Skeletal muscle satellite cell (primary cell): ENCODE measurements at regions not wholly inside any gene's neighbourhood (a gene's known extent, or its start where the extent isn't known, plus 50 kb on each side); places are given as distances from the start of the nearest gene placed in this dataset.

Experiments
- H3K27me3 ChIP-seq: 2 replicates; pipeline ENCODE4 v1.7.0; 2013; ENCODE audit warnings: low read length; ENCODE audit not compliant: control insufficient read depth, insufficient read depth
- H3K36me3 ChIP-seq: 2 replicates; pipeline ENCODE4 v1.7.0; 2013; ENCODE audit warnings: mild to moderate bottlenecking, control low read depth, low read length; ENCODE audit not compliant: insufficient read depth
- H3K4me1 ChIP-seq: 2 replicates; pipeline ENCODE4 v1.7.0; 2013; ENCODE audit warnings: low read length; ENCODE audit not compliant: control insufficient read depth, insufficient read depth
- H3K4me2 ChIP-seq: 2 replicates; pipeline ENCODE4 v1.7.0; 2013; ENCODE audit warnings: mild to moderate bottlenecking, low read length
- H3K4me3 ChIP-seq: 2 replicates; pipeline ENCODE4 v1.7.0; 2013; ENCODE audit warnings: low read length
- H3K9ac ChIP-seq: 2 replicates; pipeline ENCODE4 v1.7.0; 2013; ENCODE audit warnings: mild to moderate bottlenecking, low read depth, low read length, moderate library complexity
- H3K9me3 ChIP-seq: replicated peaks from 2 replicates; pipeline ENCODE4 v1.7.0; 2013; ENCODE audit warnings: mild to moderate bottlenecking, control low read depth, low read length

DNA sequence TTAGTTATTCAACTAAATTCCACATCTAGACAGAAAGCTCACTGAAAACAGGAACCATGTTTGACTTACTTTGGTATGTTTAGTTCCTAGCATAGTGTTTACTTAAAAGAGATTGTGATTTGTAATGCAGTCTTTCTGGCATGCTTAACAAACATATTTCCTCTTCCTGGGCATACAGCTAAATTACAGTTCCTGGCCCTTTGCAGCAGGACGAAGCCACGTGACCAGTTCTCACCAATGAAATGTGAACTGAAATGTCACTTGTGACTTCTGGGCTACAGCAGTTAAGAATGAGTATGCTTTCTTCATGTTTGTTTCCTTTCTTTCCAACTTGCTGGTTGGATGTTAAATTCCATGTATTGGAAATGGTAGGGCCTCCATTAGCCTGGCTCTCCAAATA lies 330.5 kb downstream of the FIGN start:
- H3K4me2 ChIP-seq: no peak overlapping the region
- H3K4me1 ChIP-seq: no peaks in the 10 kb centered on the region
- no peaks in the 10 kb centered on the region for H3K36me3 ChIP-seq
- no peaks in the 10 kb centered on the region for H3K9me3 ChIP-seq
- H3K27me3 ChIP-seq: no peaks in the 10 kb centered on the region
- no peak overlapping the region for H3K4me3 ChIP-seq
- H3K9ac ChIP-seq: no peak overlapping the region

DNA sequence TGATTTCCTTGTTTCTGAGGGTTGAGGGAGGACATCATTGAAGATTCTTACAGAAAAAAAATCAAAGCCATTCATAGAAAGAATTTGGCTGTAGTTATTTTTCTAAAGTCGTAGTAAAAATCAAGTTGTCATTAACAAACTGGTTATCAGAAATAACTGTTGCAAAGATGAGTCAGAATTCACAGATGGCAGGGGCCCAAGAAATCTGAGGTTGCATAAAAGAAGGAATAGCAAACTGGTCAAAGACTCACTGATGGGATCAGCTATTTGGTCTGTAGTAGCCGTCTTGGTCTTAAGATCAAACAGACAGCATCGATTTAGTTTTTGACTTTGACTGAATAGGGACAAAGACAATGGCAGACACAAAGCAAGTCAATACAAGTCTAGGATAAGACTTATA lies 334.3 kb downstream of the FIGN start:
- no peaks in the 10 kb centered on the region for H3K27me3 ChIP-seq

DNA sequence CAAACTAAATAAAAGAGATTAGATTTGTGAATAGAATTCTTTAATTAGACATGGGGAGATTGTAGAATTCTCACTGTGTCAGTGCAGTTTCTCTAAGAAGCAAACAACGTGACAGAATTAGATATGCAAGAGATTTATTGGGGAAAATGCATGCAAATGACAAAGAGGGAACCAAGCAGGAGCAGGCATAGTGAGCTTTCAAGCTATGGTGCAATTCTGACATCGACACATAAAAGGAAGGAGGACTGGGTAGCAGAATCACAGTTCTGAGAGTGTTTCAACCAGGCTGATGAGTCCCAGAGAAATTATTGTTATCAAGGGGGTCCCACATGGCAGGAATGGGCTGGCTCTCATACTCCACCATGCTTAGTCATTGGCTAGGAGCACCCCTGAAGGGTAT lies 338.4 kb downstream of the FIGN start:
- no peaks in the 10 kb centered on the region for H3K36me3 ChIP-seq
- H3K4me1 ChIP-seq: no peaks in the 10 kb centered on the region
- H3K27me3 ChIP-seq: no peaks in the 10 kb centered on the region
- no peaks in the 10 kb centered on the region for H3K9me3 ChIP-seq
- H3K4me3 ChIP-seq: no peak overlapping the region
- H3K4me2 ChIP-seq: no peak overlapping the region
- no peak overlapping the region for H3K9ac ChIP-seq

More for the DNA sequence above, 334.3 kb downstream of the FIGN start:
- no peak overlapping the region for H3K4me3 ChIP-seq
- H3K9ac ChIP-seq: no peak overlapping the region
- H3K4me2 ChIP-seq: no peak overlapping the region
- H3K4me1 ChIP-seq: no peaks in the 10 kb centered on the region
- H3K9me3 ChIP-seq: no peaks in the 10 kb centered on the region
- H3K36me3 ChIP-seq: no peaks in the 10 kb centered on the region

DNA sequence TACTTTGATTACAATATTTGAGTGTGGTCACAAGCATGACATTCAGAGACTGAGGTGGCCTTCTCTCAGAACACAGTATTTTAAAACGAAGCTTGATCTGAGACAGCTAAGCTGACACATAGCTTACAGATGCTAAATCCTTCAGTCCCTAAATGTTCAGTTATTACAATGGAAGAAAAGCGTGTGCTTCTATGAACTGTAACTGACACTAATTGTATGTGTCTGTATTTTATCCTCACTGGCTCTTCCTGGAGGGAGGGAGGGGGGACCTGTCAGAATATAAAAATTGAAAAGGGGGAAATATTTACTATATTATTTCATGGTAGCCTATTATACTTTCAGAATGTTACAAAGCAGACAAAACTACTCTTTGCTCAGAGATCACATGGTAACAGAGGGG lies 340.2 kb downstream of the FIGN start:
- Histone ChIP-seq H3K9ac (no peak overlapping the region), H3K27me3 (no peaks in the 10 kb centered on the region), H3K9me3 (no peaks in the 10 kb centered on the region), H3K4me1 (no peaks in the 10 kb centered on the region), H3K4me2 (no peak overlapping the region), H3K36me3 (no peaks in the 10 kb centered on the region), H3K4me3 (no peak overlapping the region)

DNA sequence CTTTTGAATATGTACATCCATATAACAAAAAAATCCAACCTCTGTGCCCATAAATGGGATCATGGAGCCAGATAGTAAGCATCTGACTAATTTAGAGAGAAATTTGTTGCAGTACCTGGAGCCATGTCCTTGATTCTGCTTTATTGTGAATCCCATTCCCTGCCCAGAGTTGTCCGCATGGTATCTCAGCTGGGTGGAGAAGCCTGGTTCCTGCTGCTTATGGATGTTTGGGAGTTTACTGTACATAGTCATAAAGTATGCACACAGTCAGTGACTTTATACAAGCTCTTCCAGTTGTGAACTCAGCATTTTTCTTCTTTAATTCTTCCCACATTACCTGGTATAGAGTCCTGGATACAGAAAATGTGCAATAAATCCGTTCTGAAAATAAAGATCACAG lies 346.0 kb downstream of the FIGN start:
- H3K36me3 ChIP-seq: no peaks in the 10 kb centered on the region
- H3K4me2 ChIP-seq: no peak overlapping the region
- H3K27me3 ChIP-seq: no peaks in the 10 kb centered on the region
- H3K9ac ChIP-seq: no peak overlapping the region
- H3K4me3 ChIP-seq: no peak overlapping the region
- no peaks in the 10 kb centered on the region for H3K9me3 ChIP-seq
- no peaks in the 10 kb centered on the region for H3K4me1 ChIP-seq

DNA sequence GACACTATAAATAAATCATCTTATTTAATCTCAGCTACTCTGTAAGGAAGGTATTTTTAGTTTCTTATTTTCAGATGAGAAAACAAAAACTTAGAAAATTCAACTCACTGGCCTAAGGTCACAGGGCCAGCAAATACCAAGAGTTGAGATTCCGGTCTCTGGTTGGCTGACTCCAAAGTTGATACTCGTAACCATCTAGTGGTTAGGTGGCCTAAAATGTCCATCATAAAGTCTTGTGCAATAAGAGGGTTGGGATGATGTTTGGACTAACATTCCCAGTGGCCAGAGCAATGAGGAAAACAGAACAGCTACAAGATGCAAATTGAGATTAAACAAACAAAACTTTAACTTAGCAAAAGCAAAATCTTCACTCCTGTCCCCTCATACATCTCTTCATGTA lies 360.3 kb downstream of the FIGN start:
- Histone ChIP-seq H3K4me2 (no peak overlapping the region), H3K9me3 (no peaks in the 10 kb centered on the region), H3K9ac (no peak overlapping the region), H3K27me3 (no peaks in the 10 kb centered on the region), H3K4me1 (no peaks in the 10 kb centered on the region), H3K36me3 (no peaks in the 10 kb centered on the region), H3K4me3 (no peak overlapping the region)

DNA sequence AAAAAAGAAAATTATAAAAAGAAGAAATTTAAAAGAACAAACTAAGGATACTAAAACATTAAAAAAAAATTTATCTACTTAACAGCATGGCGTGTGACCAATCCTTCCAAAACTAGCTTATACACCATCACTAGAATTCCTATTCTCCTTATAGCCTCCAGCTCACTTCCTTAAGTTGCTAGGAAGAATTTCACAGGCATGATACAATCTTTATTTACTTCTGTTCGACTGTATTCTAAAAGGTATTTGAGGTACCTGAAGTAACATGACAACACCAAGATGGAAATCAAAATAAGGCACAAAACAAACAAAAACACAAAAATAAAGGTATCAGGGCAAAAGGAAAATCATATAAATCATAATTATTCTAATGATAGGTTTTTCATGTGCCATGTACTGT lies 360.7 kb downstream of the FIGN start:
- Histone ChIP-seq H3K4me3 (no peak overlapping the region), H3K9me3 (no peaks in the 10 kb centered on the region), H3K9ac (no peak overlapping the region), H3K27me3 (no peaks in the 10 kb centered on the region), H3K36me3 (no peaks in the 10 kb centered on the region), H3K4me1 (no peaks in the 10 kb centered on the region), H3K4me2 (no peak overlapping the region)

DNA sequence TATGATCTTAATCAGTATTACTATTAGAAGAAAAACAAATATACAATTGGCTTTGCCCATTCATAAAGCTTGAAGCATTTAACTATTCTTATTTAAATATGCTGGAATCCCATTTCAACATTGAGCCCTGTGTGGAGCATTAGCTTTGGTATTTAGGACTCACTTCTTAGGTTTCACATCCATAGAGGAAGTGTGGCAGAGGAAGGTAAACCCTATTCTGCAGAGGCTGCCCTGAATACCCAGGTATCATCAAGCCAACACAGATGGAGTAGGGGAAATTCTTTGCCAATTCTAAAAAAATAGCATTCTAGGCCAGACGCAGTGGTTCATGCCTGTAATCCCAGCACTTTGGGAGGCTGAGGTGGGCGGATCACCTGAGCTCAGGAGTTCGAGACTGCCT lies 361.5 kb downstream of the FIGN start:
- Histone ChIP-seq H3K9me3 (no peaks in the 10 kb centered on the region), H3K27me3 (no peaks in the 10 kb centered on the region), H3K4me1 (no peaks in the 10 kb centered on the region), H3K9ac (no peak overlapping the region), H3K4me3 (no peak overlapping the region), H3K36me3 (no peaks in the 10 kb centered on the region), H3K4me2 (no peak overlapping the region)

DNA sequence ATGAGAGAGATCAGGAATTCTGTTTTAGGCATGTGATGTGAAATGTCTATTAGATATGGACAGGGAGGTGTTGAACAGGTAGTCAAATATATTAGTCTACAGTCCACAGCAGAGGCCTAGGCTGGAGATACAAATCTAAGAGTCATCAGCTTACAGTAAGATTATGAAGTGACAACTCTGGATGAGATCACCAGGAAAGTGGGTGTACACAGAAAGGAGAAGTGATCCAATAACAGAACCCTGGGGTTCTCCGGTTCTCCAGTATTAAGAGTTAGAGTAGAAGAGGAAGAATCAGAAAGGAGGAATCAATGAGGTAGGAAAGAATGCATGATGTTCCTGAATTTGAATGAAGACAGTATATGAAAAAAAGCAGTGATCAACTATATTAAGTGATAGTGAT lies 362.3 kb downstream of the FIGN start:
- H3K4me1 ChIP-seq: no peaks in the 10 kb centered on the region
- no peaks in the 10 kb centered on the region for H3K36me3 ChIP-seq
- no peak overlapping the region for H3K9ac ChIP-seq
- H3K4me2 ChIP-seq: no peak overlapping the region
- H3K27me3 ChIP-seq: no peaks in the 10 kb centered on the region
- no peak overlapping the region for H3K4me3 ChIP-seq
- H3K9me3 ChIP-seq: no peaks in the 10 kb centered on the region

DNA sequence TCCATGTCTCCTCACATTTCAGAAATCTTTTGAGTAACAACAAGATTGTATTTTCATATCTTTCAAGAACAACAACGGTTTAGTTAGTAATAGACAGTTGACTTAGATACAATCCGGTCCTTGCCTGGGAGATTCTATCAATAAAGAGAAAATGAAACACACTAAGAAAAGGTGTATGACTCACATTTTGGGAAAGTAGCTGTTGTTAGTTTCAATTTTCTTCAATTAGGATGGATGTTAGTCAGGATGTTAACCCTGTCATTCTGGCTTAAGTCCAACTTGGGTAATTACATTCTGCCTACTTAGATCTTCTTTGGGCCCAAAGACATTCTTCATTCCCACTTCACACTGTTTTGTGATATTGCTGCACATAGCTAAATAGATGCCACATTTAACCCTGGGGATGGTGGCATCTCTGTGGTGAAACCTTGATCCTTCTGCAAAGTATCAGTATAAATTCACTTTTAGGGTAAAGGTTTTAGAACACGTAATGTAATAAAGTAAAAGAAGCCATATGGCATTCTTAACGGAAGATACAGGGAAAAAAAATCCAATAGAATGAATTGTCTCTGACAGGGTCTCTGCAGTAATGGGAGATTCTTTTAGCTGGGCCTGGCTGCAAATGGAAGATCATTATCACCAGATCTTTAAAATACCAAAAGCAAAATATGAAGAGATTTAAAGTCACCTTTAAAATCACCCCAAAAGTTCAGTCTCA lies 365.5 kb downstream of the FIGN start:
- Histone ChIP-seq H3K4me2 (no peak overlapping the region), H3K4me1 (no peaks in the 10 kb centered on the region), H3K9ac (no peak overlapping the region), H3K27me3 (no peaks in the 10 kb centered on the region), H3K36me3 (no peaks in the 10 kb centered on the region), H3K4me3 (no peak overlapping the region), H3K9me3 (no peaks in the 10 kb centered on the region)

DNA sequence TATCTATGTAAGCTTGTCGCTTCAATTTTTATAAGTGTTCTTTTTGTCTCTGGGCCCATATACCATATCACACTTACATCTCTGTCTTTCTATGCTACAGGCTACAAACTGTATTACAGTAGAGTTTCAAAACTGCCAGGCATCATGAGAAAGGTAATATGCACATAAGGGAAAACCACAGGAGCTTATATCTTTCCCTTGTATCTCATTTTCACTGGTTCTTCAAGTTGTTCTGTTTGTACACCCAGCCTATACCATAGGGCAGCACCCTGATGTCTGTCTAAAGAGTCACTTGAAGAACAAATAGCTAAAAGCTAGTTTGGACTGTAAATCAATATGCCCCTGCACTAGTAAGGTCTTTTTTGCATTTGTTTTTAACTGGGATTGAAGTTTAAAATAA lies 366.7 kb downstream of the FIGN start:
- Histone ChIP-seq H3K9me3 (no peaks in the 10 kb centered on the region), H3K4me2 (no peak overlapping the region), H3K36me3 (no peaks in the 10 kb centered on the region), H3K4me1 (no peaks in the 10 kb centered on the region), H3K27me3 (no peaks in the 10 kb centered on the region), H3K9ac (no peak overlapping the region), H3K4me3 (no peak overlapping the region)

DNA sequence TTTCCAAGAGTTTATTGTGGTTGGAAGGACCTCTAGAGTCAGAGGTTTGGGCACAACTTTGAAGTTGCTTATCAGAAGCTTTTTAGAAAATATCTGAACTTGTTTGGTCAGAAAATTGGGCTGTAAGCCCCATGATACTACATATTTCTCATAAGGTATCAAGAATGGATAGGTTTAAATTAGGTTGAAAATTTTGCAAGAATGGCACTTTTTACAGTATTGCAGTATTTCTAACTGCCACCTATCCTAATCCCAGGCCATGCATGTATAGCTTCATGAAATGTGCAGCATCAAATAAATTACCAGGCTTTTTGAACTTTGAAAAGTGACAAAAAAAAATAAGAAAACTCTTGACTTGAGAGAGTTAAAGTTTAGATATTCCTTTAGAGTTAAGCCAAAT lies 367.2 kb downstream of the FIGN start:
- no peak overlapping the region for H3K9ac ChIP-seq

More for the DNA sequence above, 367.2 kb downstream of the FIGN start:
- H3K4me2 ChIP-seq: no peak overlapping the region
- no peaks in the 10 kb centered on the region for H3K27me3 ChIP-seq
- no peak overlapping the region for H3K4me3 ChIP-seq
- H3K4me1 ChIP-seq: no peaks in the 10 kb centered on the region
- H3K36me3 ChIP-seq: no peaks in the 10 kb centered on the region
- H3K9me3 ChIP-seq: no peaks in the 10 kb centered on the region
